ENCODE measurements at regions not wholly inside any gene's neighbourhood (a gene's known extent, or its start where the extent isn't known, plus 50 kb on each side); places are given as distances from the start of the nearest gene placed in this dataset.
"Not testable (repeated sequence)": the region's sequence is repeated elsewhere in the genome, so short reads cannot be mapped to it uniquely, and the experiment has no call there.

DNA sequence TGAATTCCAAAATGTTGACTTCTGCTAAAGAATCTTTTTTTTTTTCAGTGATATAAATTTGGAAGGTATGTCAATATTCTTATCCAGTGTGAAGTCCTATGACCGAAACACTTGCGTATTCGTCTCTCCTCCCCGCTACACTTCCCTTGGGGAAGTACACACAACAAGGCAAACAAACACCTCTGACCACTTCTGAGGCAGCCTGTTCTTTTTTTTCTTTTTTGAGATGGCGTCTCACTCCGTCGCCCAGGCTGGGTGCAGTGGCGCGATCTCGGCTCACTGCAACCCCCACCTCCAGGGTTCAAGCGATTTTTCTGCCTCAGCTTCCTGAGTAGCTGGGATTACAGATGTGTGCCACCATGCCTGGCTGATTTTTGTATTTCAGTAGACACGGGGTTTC lies 78.1 kb upstream of the DHRSX start:
- intact Hi-C loops (cut with DNase I), result no loop called here
- no peak for DNase-seq

- DNase-seq, result no peak
- intact Hi-C loops (cut with DNase I), result no loop called here
Observed at GRCh38 chrX:2577844-2578466, 77.2 kb upstream of the DHRSX start.

GRCh38 chrX:2576793-2577192 lies 76.0 kb upstream of the DHRSX start:
- DNase-seq, result no peak
- intact Hi-C loops (cut with DNase I), result no loop called here

- intact Hi-C loops (cut with DNase I), result no loop called here
- no peak for DNase-seq
Observed at GRCh38 chrX:2574271-2574670, 73.5 kb upstream of the DHRSX start.

GRCh38 chrX:2572740-2573139 lies 72.0 kb upstream of the DHRSX start:
- intact Hi-C loops (cut with DNase I), result no loop called here
- DNase-seq, result no peak

DNA sequence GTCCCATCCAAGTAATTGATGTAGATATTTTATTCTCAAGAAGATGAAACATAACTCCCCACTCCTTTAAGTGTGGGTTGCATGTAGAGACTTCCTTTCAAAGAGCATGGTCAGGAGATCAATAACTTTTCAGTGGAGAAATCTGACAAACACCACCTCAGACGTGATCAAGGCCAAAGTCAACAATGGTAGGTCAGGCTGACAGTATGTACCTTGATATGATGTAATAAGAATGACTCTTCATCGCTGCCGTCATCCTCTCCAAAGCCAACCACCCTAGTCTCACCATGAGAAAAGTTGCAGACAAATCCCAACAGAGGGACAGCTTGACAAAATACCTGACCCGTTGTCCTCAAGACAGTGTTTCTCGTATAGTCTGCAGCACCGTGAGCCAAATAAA lies 67.3 kb upstream of the DHRSX start:
- intact Hi-C loops (cut with DNase I), result no loop called here
- no peak for DNase-seq

DNA sequence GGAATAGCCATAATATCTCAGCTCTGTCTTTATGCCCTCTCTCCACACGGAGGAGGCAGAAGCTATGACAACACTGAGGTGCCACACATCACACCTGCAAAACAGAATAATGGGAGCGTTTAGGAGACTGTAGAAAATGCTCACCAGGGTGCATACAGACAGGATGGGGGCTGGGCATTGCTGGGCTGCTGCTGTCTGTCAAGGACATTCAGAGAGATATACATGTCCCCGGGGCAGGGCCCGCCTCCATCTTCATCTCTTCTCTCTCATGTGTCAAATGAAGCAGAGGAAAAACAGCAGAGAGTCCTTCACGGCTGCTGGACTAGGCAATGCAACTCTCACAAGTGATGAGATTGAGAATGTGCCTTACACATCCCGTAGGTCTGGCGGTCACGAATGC lies 65.3 kb upstream of the DHRSX start:
- DNase-seq, result no peak
- intact Hi-C loops (cut with DNase I), result no loop called here

DNA sequence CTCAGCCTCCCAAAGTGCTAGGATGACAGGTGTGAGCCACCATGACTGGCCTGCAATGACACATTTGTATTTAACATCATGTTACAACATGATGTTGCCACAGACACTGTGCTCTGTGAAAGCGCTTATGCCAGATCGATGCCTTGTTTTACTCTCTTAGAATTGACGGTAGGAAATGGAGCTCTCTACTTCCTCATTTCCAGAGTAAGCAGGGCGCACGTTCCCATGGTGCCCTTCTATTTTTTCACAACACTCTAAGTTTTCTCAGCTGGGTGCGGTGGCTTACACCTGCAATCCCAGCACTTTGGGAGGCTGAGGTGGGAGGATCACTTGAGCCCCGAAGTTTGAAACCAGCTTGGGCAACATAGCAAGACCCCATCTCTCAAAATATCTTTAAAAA lies 60.7 kb upstream of the DHRSX start:
- intact Hi-C loops (cut with DNase I), result no loop called here
- no peak for DNase-seq

- DNase-seq, result no peak
- intact Hi-C loops (cut with DNase I), result no loop called here
Observed at GRCh38 chrX:2559124-2559523, 58.3 kb upstream of the DHRSX start.

- no peak for DNase-seq
- intact Hi-C loops (cut with DNase I), result no loop called here
Observed at GRCh38 chrX:2554891-2555290, 54.1 kb upstream of the DHRSX start.

- DNase-seq; intact Hi-C loops (cut with DNase I): not testable (repeated sequence)
Observed at GRCh38 chrX:2554066-2554465, 53.3 kb upstream of the DHRSX start.

DNA sequence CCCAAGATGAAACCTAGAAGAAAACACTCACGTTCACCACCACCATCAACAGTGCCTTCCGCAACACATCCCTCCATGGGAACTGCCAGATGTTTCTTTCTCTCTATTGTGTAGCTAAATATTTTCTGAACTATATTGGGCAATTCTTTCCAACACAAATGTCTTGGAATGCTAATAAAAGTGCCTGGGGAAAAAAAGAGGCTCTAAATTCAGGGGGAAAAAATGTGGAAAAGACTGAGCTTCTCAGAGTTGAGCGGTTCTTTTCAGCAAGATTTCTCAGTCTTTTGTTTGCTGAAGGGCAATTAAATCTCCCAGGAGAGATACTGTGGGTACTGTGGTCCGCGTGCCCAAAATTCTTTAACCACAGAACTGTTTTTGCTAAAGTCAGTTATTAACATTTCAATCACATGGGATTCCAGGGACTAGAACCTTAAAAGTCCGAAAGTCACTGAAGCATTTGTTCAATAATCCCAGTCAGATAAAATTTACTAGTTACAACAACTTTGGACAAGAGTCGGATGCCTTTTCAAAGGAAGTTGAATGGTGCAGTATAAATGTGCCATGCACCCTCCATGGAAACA lies 51.9 kb upstream of the DHRSX start:
- no peak for DNase-seq
- intact Hi-C loops (cut with DNase I), result no loop called here

DNA sequence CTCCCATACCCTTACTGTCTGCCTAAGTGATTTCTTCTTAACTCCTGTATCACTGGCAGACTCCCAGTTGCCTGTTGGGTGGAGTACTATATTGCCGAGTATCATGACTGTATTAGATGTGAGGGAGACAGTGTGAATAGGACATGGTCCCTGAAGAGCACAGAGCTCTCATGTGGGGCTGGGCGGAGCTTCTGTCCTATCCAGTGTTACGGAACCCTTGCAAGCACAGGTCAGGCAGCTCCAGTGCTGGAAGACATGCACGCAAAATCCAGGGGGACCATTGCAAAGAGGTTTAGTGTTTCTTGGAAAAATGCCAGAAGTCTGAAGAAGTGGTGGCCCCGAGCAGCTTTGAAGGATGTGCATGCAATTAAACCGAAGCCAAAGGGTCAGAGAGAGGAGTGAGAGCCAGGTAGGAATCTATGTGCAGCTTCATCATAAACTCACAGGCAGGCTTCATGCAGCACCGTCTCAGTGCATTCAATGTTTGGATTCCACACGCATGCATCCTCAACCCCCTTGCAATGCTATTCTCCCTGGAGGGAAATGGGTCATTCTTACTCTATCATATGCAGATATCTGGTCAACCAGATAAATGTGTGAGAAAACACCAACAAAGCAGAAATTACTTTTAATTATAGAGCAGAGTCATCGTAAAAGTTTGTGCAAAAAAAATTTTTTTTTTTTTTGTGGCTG lies 49.7 kb upstream of the DHRSX start:
- DNase-seq, result no peak
- intact Hi-C loops (cut with DNase I), result no loop called here

Data from head of caudate nucleus (tissue), 42 donors.